ENCODE measurements at regions not wholly inside any gene's neighbourhood (a gene's known extent, or its start where the extent isn't known, plus 50 kb on each side); places are given as distances from the start of the nearest gene placed in this dataset.

GRCh38 chr21:20292280-20292679, 705.9 kb upstream of the NCAM2 start:
- TF ChIP-seq, protein P1, sequence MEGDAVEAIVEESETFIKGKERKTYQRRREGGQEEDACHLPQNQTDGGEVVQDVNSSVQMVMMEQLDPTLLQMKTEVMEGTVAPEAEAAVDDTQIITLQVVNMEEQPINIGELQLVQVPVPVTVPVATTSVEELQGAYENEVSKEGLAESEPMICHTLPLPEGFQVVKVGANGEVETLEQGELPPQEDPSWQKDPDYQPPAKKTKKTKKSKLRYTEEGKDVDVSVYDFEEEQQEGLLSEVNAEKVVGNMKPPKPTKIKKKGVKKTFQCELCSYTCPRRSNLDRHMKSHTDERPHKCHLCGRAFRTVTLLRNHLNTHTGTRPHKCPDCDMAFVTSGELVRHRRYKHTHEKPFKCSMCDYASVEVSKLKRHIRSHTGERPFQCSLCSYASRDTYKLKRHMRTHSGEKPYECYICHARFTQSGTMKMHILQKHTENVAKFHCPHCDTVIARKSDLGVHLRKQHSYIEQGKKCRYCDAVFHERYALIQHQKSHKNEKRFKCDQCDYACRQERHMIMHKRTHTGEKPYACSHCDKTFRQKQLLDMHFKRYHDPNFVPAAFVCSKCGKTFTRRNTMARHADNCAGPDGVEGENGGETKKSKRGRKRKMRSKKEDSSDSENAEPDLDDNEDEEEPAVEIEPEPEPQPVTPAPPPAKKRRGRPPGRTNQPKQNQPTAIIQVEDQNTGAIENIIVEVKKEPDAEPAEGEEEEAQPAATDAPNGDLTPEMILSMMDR (IDR thresholded peaks at IDR 0.05): no peak
- TF ChIP-seq POLR2A (IDR thresholded peaks at IDR 0.05): no peak
- TF ChIP-seq POLR2AphosphoS5 (IDR thresholded peaks at IDR 0.05): no peak
